B cell (primary cell): ENCODE measurements at regions not wholly inside any gene's neighbourhood (a gene's known extent, or its start where the extent isn't known, plus 50 kb on each side); places are given as distances from the start of the nearest gene placed in this dataset.

ENCODE experiments used
- ATAC-seq: fragments of 200-7000 bp; cut with Tn5 transposase; one replicate; pipeline ENCODE4 v1.10.0; 2021; ENCODE audit warnings: low read depth, mild to moderate bottlenecking, moderate number of reproducible peaks, moderate library complexity
- CTCF ChIA-PET: fragments of 350-600 bp; sonication (Branson Sonifier 250); formaldehyde crosslinking; loops from one replicate; lab custom pipeline; 2021; ENCODE audit warnings: antibody characterized with exemption, inconsistent platforms; lab: Charles Lee
- POLR2A ChIA-PET: fragments of 350-600 bp; sonication (Branson Sonifier 250); formaldehyde crosslinking; loops from one replicate; lab custom pipeline; 2021; ENCODE audit warnings: antibody characterized with exemption; lab: Charles Lee
- DNase-seq: peaks from one replicate; pipeline ENCODE4 v3.0.0; 2013
- H2AFZ ChIP-seq: 2 replicates; pipeline ENCODE4 v1.6.1; 2012; ENCODE audit warnings: mild to moderate bottlenecking, low read depth, low read length; ENCODE audit not compliant: insufficient read depth, poor library complexity, severe bottlenecking
- H3K27ac ChIP-seq, 2 donors: 1 replicate in 1 of 2; 2 replicates in 1 of 2; pipeline ENCODE4 v1.5.1; 2012 to 2013; ENCODE audit warnings: low read length in 2 of 2, mild to moderate bottlenecking in 2 of 2, moderate library complexity in 1 of 2
- H3K27me3 ChIP-seq, 4 experiments: fragments of 200-600 bp in 1 of 4; sonication (generic) in 1 of 4; replicated peaks in 1 of 4; 1 replicate in 2 of 4; 2 replicates in 2 of 4; pipeline versions ENCODE4 v1.6.1 to v1.7.0; 2013 to 2016; ENCODE audit warnings: low read length in 3 of 4, mild to moderate bottlenecking in 2 of 4, mixed read lengths in 1 of 4, moderate library complexity in 1 of 4; ENCODE audit not compliant: insufficient read depth in 4 of 4, control insufficient read depth in 3 of 4; ENCODE audit errors: control extremely low read depth in 1 of 4
- H3K36me3 ChIP-seq, 2 experiments: replicated peaks in 1 of 2; 1 replicate in 1 of 2; 2 replicates in 1 of 2; pipeline versions ENCODE4 v1.6.1 to v1.7.1; 2013; ENCODE audit warnings: low read length in 1 of 2; ENCODE audit not compliant: insufficient read depth in 2 of 2, control insufficient read depth in 1 of 2; ENCODE audit errors: control extremely low read depth in 1 of 2, extremely low read depth in 1 of 2
- H3K4me1 ChIP-seq, 2 donors: fragments of 200-600 bp in 1 of 2; sonication (generic) in 1 of 2; 1 replicate in 1 of 2; 2 replicates in 1 of 2; pipeline versions ENCODE4 v1.5.1 to v1.6.1; 2013 to 2017; ENCODE audit warnings: low read length in 2 of 2; ENCODE audit not compliant: control insufficient read depth in 2 of 2, insufficient read depth in 2 of 2
- H3K4me2 ChIP-seq: replicated peaks from 2 replicates; pipeline ENCODE3; 2012; ENCODE audit warnings: mild to moderate bottlenecking, low read depth, low read length; ENCODE audit not compliant: poor library complexity, severe bottlenecking
- H3K4me3 ChIP-seq, 5 experiments: fragments of 200-600 bp in 1 of 5; sonication (generic) in 1 of 5; 1 replicate in 3 of 5; 2 replicates in 2 of 5; pipeline versions ENCODE4 v1.5.1 to v1.7.0; 2011 to 2016; ENCODE audit warnings: low read length in 4 of 5, mild to moderate bottlenecking in 4 of 5, low read depth in 2 of 5, control low read depth in 1 of 5, moderate library complexity in 1 of 5; ENCODE audit not compliant: insufficient read depth in 1 of 5; ENCODE audit errors: control extremely low read depth in 1 of 5, extremely low read depth in 1 of 5
- H3K79me2 ChIP-seq: fragments of 200-600 bp; sonication (generic); one replicate; pipeline ENCODE4 v1.6.0; 2016; ENCODE audit warnings: low read length; ENCODE audit not compliant: control insufficient read depth, insufficient read depth
- H3K9ac ChIP-seq: fragments of 200-600 bp; sonication (generic); 2 replicates; pipeline ENCODE4 v1.6.1; 2017; ENCODE audit warnings: mild to moderate bottlenecking, low read length, moderate library complexity
- H3K9me3 ChIP-seq, 3 donors: one replicate each; pipeline versions ENCODE4 v1.6.1 to v1.7.1; 2013; ENCODE audit warnings: low read length in 2 of 3; ENCODE audit not compliant: control insufficient read depth in 2 of 3, insufficient read depth in 1 of 3; ENCODE audit errors: control extremely low read depth in 1 of 3
- H4K20me1 ChIP-seq: 2 replicates; pipeline ENCODE4 v1.6.0; 2012; ENCODE audit warnings: mild to moderate bottlenecking, low read length; ENCODE audit not compliant: insufficient read depth, control insufficient read depth, poor library complexity, severe bottlenecking
- H3K27ac Mint-ChIP-seq: one replicate; pipeline ENCODE4 v1.8.0; 2021; ENCODE audit warnings: mixed read lengths
- H3K27me3 Mint-ChIP-seq: one replicate; pipeline ENCODE4 v1.8.0; 2021; ENCODE audit warnings: mixed read lengths
- H3K4me1 Mint-ChIP-seq: one replicate; pipeline ENCODE4 v1.8.0; 2021; ENCODE audit warnings: mixed read lengths
- H3K4me3 Mint-ChIP-seq: one replicate; pipeline ENCODE4 v1.8.0; 2021; ENCODE audit warnings: mixed read lengths
- H3K9me3 Mint-ChIP-seq: one replicate; pipeline ENCODE4 v1.8.0; 2022; ENCODE audit warnings: mixed read lengths; ENCODE audit not compliant: insufficient read depth
- CTCF ChIP-seq: fragments of 200-600 bp; IDR thresholded peaks from one replicate; pipeline ENCODE4 v1.8.0; 2022; ENCODE audit warnings: antibody characterized with exemption, mild to moderate bottlenecking
- EZH2 ChIP-seq: IDR thresholded peaks from 2 replicates; pipeline ENCODE4 v1.6.1; 2012; ENCODE audit warnings: borderline replicate concordance, low read depth, mild to moderate bottlenecking, moderate library complexity, low read length; ENCODE audit not compliant: insufficient read depth, poor library complexity, severe bottlenecking
- WGBS: methylation state at CpG from one replicate; pipeline ENCODE4 v1.1.5; 2013; ENCODE audit warnings: missing lambda C conversion rate; ENCODE audit not compliant: insufficient coverage; 5-methylcytosine and 5-hydroxymethylcytosine counted together
- intact Hi-C: fragments of 100-400 bp; cut with micrococcal nuclease; formaldehyde crosslinking; loops from one replicate; pipeline ENCODE4 v1.10.0; 2022

- no peak overlapping the region for H3K4me2 ChIP-seq
- H3K4me1 ChIP-seq: peaks cover 3 to 5% of the 10 kb centered on the region in 2 donors
- Mint-ChIP-seq H3K27ac (no peak overlapping the region), H3K9me3 (no peaks in the 10 kb centered on the region), H3K27me3 (peaks cover 11% of the 10 kb centered on the region), H3K4me1 (no peaks in the 10 kb centered on the region), H3K4me3 (no peak overlapping the region)
- no peaks in the 10 kb centered on the region for H4K20me1 ChIP-seq
- DNase-seq (no peak), ATAC-seq (no peak)
- WGBS: 79% methylated on average over 2 of the region's 5 CpGs
- no peak overlapping the region for H3K27ac ChIP-seq
- ChIA-PET POLR2A (no interaction called here), CTCF (no interaction called here)
- no peak overlapping the region for H2AFZ ChIP-seq
- no peaks in the 10 kb centered on the region for H3K9me3 ChIP-seq
- intact Hi-C loops: no loop called here
- no peaks in the 10 kb centered on the region for H3K36me3 ChIP-seq
- no peaks in the 10 kb centered on the region for H3K79me2 ChIP-seq
- no peak overlapping the region for H3K9ac ChIP-seq
- no peak for TF ChIP-seq CTCF
- TF ChIP-seq EZH2: no peak
- no peaks in the 10 kb centered on the region for H3K27me3 ChIP-seq
- no peak overlapping the region for H3K4me3 ChIP-seq
These were observed 112.2 kb upstream of the SFSWAP start for GRCh38 chr12:131598717-131599116.

GRCh38 chr12:131599190-131600159 is 111.4 kb upstream of the SFSWAP start:
- ChIA-PET POLR2A (no interaction called here), CTCF (no interaction called here)
- Histone ChIP-seq H3K27me3 (peaks cover 0 to 2% (median 0%) of the 10 kb centered on the region in 4 experiments), H3K79me2 (no peaks in the 10 kb centered on the region), H3K4me1 (peaks cover 11 to 12% of the 10 kb centered on the region in 2 donors), H2AFZ (no peak overlapping the region), H3K27ac (no peak overlapping the region), H4K20me1 (no peaks in the 10 kb centered on the region), H3K4me3 (no peak overlapping the region), H3K4me2 (no peak overlapping the region), H3K9me3 (peaks cover 0 to 7% (median 0%) of the 10 kb centered on the region in 3 donors), H3K9ac (no peak overlapping the region), H3K36me3 (no peaks in the 10 kb centered on the region)
- ATAC-seq (no peak), DNase-seq (no peak)
- H3K4me3 Mint-ChIP-seq: no peak overlapping the region
- peaks cover 17% of the 10 kb centered on the region for H3K27me3 Mint-ChIP-seq
- TF ChIP-seq CTCF (no peak), EZH2 (no peak)
- intact Hi-C loops: loop anchor here (10.0 kb wide), 1 partner anchor 235 kb away; no protein-coding TSS in a partner anchor
- no peak overlapping the region for H3K27ac Mint-ChIP-seq
- peaks cover 4% of the 10 kb centered on the region for H3K4me1 Mint-ChIP-seq
- H3K9me3 Mint-ChIP-seq: no peaks in the 10 kb centered on the region
- WGBS: 94% methylated on average over 31 of the region's 33 CpGs
